ENCODE measurements at regions not wholly inside any gene's neighbourhood (a gene's known extent, or its start where the extent isn't known, plus 50 kb on each side); places are given as distances from the start of the nearest gene placed in this dataset.

GRCh38 chr13:91172160-91172559, 175.3 kb upstream of the MIR17HG start:
- DNase-seq: no peak

- DNase-seq: no peak
These were observed 172.5 kb upstream of the MIR17HG start for GRCh38 chr13:91174886-91175501.

- DNase-seq: no peak
These were observed 169.4 kb upstream of the MIR17HG start for GRCh38 chr13:91178099-91178498.

GRCh38 chr13:91181892-91182291, 165.6 kb upstream of the MIR17HG start:
- DNase-seq: no peak

- no peak for DNase-seq
These were observed 163.1 kb upstream of the MIR17HG start for GRCh38 chr13:91184244-91184926.

GRCh38 chr13:91185294-91185863, 162.1 kb upstream of the MIR17HG start:
- DNase-seq: no peak

GRCh38 chr13:91187522-91187921, 160.0 kb upstream of the MIR17HG start:
- no peak for DNase-seq

GRCh38 chr13:91189506-91189905, 158.0 kb upstream of the MIR17HG start:
- DNase-seq: no peak

GRCh38 chr13:91193358-91193757, 154.1 kb upstream of the MIR17HG start:
- no peak for DNase-seq

- no peak for DNase-seq
These were observed 151.7 kb upstream of the MIR17HG start for GRCh38 chr13:91195789-91196188.

- no peak for DNase-seq
These were observed 150.5 kb upstream of the MIR17HG start for GRCh38 chr13:91196958-91197357.

- no peak for DNase-seq
These were observed 147.6 kb upstream of the MIR17HG start for GRCh38 chr13:91199866-91200265.

- no peak for DNase-seq
These were observed 147.0 kb upstream of the MIR17HG start for GRCh38 chr13:91200486-91200885.

GRCh38 chr13:91203430-91203829, 144.1 kb upstream of the MIR17HG start:
- no peak for DNase-seq

- no peak for DNase-seq
These were observed 140.2 kb upstream of the MIR17HG start for GRCh38 chr13:91207261-91207660.

- DNase-seq: no peak
These were observed 136.0 kb upstream of the MIR17HG start for GRCh38 chr13:91211510-91211909.

- DNase-seq: no peak
These were observed 135.3 kb upstream of the MIR17HG start for GRCh38 chr13:91212231-91212630.

- DNase-seq: no peak
These were observed 133.5 kb upstream of the MIR17HG start for GRCh38 chr13:91214031-91214430.

- no peak for DNase-seq
These were observed 130.4 kb upstream of the MIR17HG start for GRCh38 chr13:91216928-91217700.

GRCh38 chr13:91219201-91219600, 128.3 kb upstream of the MIR17HG start:
- DNase-seq: no peak

GRCh38 chr13:91220872-91221271, 126.6 kb upstream of the MIR17HG start:
- no peak for DNase-seq

GRCh38 chr13:91228108-91228507, 119.4 kb upstream of the MIR17HG start:
- no peak for DNase-seq

- DNase-seq: no peak
These were observed 118.5 kb upstream of the MIR17HG start for GRCh38 chr13:91228940-91229339.

- no peak for DNase-seq
These were observed 114.8 kb upstream of the MIR17HG start for GRCh38 chr13:91232716-91233115.

All from stimulated activated CD4-positive, alpha-beta T cell treated with anti-CD3 and anti-CD28 coated beads, Interleukin-4, amount 100 ng/mL, for 24 hours (primary cell).